WTC11 (cell line): ENCODE measurements at regions not wholly inside any gene's neighbourhood (a gene's known extent, or its start where the extent isn't known, plus 50 kb on each side); places are given as distances from the start of the nearest gene placed in this dataset.
A peak's percentile ranks its signal among the peaks of the same experiment; 100 is the strongest.

ENCODE experiments used
- ATAC-seq: fragments of 200-7000 bp; cut with Tn5 transposase; 2 replicates; pipeline ENCODE4 v1.10.0; 2021; ENCODE audit warnings: mild to moderate bottlenecking, moderate library complexity
- CTCF ChIA-PET: fragments of 300-600 bp; sonication (Branson Sonifier 250); formaldehyde crosslinking; loops from one replicate; lab custom pipeline; 2021; ENCODE audit warnings: antibody characterized with exemption; lab: Charles Lee
- POLR2A ChIA-PET: fragments of 350-600 bp; sonication (Branson Sonifier 250); formaldehyde crosslinking; loops from one replicate; lab custom pipeline; 2021; ENCODE audit warnings: antibody characterized with exemption; lab: Charles Lee
- DNase-seq: peaks from one replicate; pipeline ENCODE4 v3.0.0; 2021; ENCODE audit warnings: low spot score
- H3K27ac Mint-ChIP-seq: 2 replicates; pipeline ENCODE4 v1.8.0; 2021; ENCODE audit warnings: mixed read lengths
- H3K27me3 Mint-ChIP-seq: 2 replicates; pipeline ENCODE4 v1.8.0; 2021; ENCODE audit warnings: low read depth, mild to moderate bottlenecking, moderate library complexity, mixed read lengths
- H3K36me3 Mint-ChIP-seq: 2 replicates; pipeline ENCODE4 v1.8.0; 2021; ENCODE audit warnings: mixed read lengths
- H3K4me1 Mint-ChIP-seq: 2 replicates; pipeline ENCODE4 v1.8.0; 2022; ENCODE audit warnings: mixed read lengths
- H3K4me3 Mint-ChIP-seq: 2 replicates; pipeline ENCODE4 v1.8.0; 2021; ENCODE audit warnings: mild to moderate bottlenecking, moderate library complexity, mixed read lengths
- H3K9me3 Mint-ChIP-seq: 2 replicates; pipeline ENCODE4 v1.8.0; 2021; ENCODE audit warnings: mixed read lengths
- AR ChIP-seq: fragments of 250-450 bp; sonication (Bioruptor Pico); IDR thresholded peaks from 2 replicates; pipeline ENCODE4 v1.9.0; 2021; ENCODE audit warnings: mild to moderate bottlenecking
- ARID4B ChIP-seq: sonication (generic); formaldehyde crosslinking; IDR thresholded peaks from 2 replicates; pipeline ENCODE4 v1.8.0; 2023; ENCODE audit warnings: missing genetic modification reagents, mild to moderate bottlenecking, borderline replicate concordance
- CREM ChIP-seq: sonication (generic); formaldehyde crosslinking; IDR thresholded peaks from 2 replicates; pipeline ENCODE4 v1.8.1; 2022; ENCODE audit warnings: mild to moderate bottlenecking, missing genetic modification reagents, moderate library complexity
- EMX1 ChIP-seq: fragments of 250-450 bp; sonication (Bioruptor Pico); IDR thresholded peaks from 2 replicates; pipeline ENCODE4 v1.8.0; 2021; ENCODE audit warnings: mild to moderate bottlenecking
- FOXK1 ChIP-seq: sonication (generic); formaldehyde crosslinking; IDR thresholded peaks from 2 replicates; pipeline ENCODE4 v1.8.0; 2022; ENCODE audit warnings: mild to moderate bottlenecking, moderate library complexity, missing genetic modification reagents
- HMGA2 ChIP-seq: fragments of 250-450 bp; sonication (Bioruptor Pico); IDR thresholded peaks from 2 replicates; pipeline ENCODE4 v1.4.0; 2021; ENCODE audit warnings: mild to moderate bottlenecking, moderate library complexity
- HMGXB4 ChIP-seq: sonication (generic); formaldehyde crosslinking; IDR thresholded peaks from 2 replicates; pipeline ENCODE4 v1.8.1; 2023; ENCODE audit warnings: mild to moderate bottlenecking, moderate library complexity, missing genetic modification reagents
- IRF1 ChIP-seq: sonication (generic); formaldehyde crosslinking; IDR thresholded peaks from 2 replicates; pipeline ENCODE4 v1.8.0; 2023; ENCODE audit warnings: missing genetic modification reagents
- KAT7 ChIP-seq: sonication (generic); formaldehyde crosslinking; IDR thresholded peaks from 2 replicates; pipeline ENCODE4 v1.8.1; 2023; ENCODE audit warnings: missing genetic modification reagents, mild to moderate bottlenecking, borderline replicate concordance
- MAX ChIP-seq: sonication (generic); formaldehyde crosslinking; IDR thresholded peaks from 2 replicates; pipeline ENCODE4 v1.8.0; 2022; ENCODE audit warnings: mild to moderate bottlenecking, missing genetic modification reagents
- MXD4 ChIP-seq: fragments of 250-450 bp; sonication (Bioruptor Pico); IDR thresholded peaks from 2 replicates; pipeline ENCODE4 v1.8.0; 2021; ENCODE audit warnings: mild to moderate bottlenecking, moderate library complexity, borderline replicate concordance
- NFYB ChIP-seq: sonication (generic); formaldehyde crosslinking; conservative IDR thresholded peaks from 2 replicates; pipeline ENCODE4 v1.8.0; 2022; ENCODE audit warnings: low read depth, missing genetic modification reagents
- OVOL2 ChIP-seq: fragments of 250-450 bp; sonication (Bioruptor Pico); IDR thresholded peaks from 2 replicates; pipeline ENCODE4 v1.9.0; 2021; ENCODE audit warnings: mild to moderate bottlenecking, borderline replicate concordance
- RELA ChIP-seq: sonication (generic); formaldehyde crosslinking; IDR thresholded peaks from 2 replicates; pipeline ENCODE4 v1.8.1; 2022; ENCODE audit warnings: missing genetic modification reagents, mild to moderate bottlenecking, borderline replicate concordance
- SMAD3 ChIP-seq: sonication (generic); formaldehyde crosslinking; IDR thresholded peaks from 2 replicates; pipeline ENCODE4 v1.8.0; 2022; ENCODE audit warnings: missing genetic modification reagents, mild to moderate bottlenecking, borderline replicate concordance
- SMAD4 ChIP-seq: sonication (generic); formaldehyde crosslinking; IDR thresholded peaks from 2 replicates; pipeline ENCODE4 v1.8.0; 2022; ENCODE audit warnings: mild to moderate bottlenecking, missing genetic modification reagents
- SOX15 ChIP-seq: fragments of 250-450 bp; sonication (Bioruptor Pico); IDR thresholded peaks from 2 replicates; pipeline ENCODE4 v1.9.0; 2021; ENCODE audit warnings: mild to moderate bottlenecking
- TP53 ChIP-seq: sonication (generic); formaldehyde crosslinking; IDR thresholded peaks from 2 replicates; pipeline ENCODE4 v1.8.1; 2023; ENCODE audit warnings: mild to moderate bottlenecking, missing genetic modification reagents
- ZBTB43 ChIP-seq: sonication (generic); formaldehyde crosslinking; IDR thresholded peaks from 2 replicates; pipeline ENCODE4 v1.8.1; 2023; ENCODE audit warnings: mild to moderate bottlenecking, missing genetic modification reagents
- ZNF281 ChIP-seq: sonication (generic); formaldehyde crosslinking; IDR thresholded peaks from 2 replicates; pipeline ENCODE4 v1.8.0; 2023; ENCODE audit warnings: mild to moderate bottlenecking, missing genetic modification reagents
- ZNF423 ChIP-seq: fragments of 250-450 bp; sonication (Bioruptor Pico); IDR thresholded peaks from 2 replicates; pipeline ENCODE4 v2.1.2; 2022; ENCODE audit warnings: mild to moderate bottlenecking, moderate library complexity
- ZSCAN18 ChIP-seq: fragments of 250-450 bp; sonication (Bioruptor Pico); IDR thresholded peaks from 2 replicates; pipeline ENCODE4 v2.1.2; 2022; ENCODE audit warnings: mild to moderate bottlenecking, moderate library complexity

GRCh38 chr22:49255741-49256318 is 571.8 kb downstream of the BRD1 start (continued):
- TF ChIP-seq IRF1 (no peak), FOXK1 (CRISPR knock-in tag) (no peak), ZBTB43 (CRISPR knock-in tag) (no peak), MXD4 (CRISPR knock-in tag) (no peak), SOX15 (CRISPR knock-in tag) (no peak), SMAD3 (no peak), TP53 (CRISPR knock-in tag) (no peak), ZSCAN18 (CRISPR knock-in tag) (no peak), ARID4B (CRISPR knock-in tag) (no peak), OVOL2 (CRISPR knock-in tag) (no peak), NFYB (CRISPR knock-in tag) (no peak)

- H3K4me1 Mint-ChIP-seq, result no peaks in the 10 kb centered on the region
- TF ChIP-seq ZNF423 (CRISPR knock-in tag) (no peak), MAX (CRISPR knock-in tag) (no peak), EMX1 (no peak), CREM (CRISPR knock-in tag) (no peak), HMGA2 (no peak), KAT7 (CRISPR knock-in tag) (no peak), AR (CRISPR knock-in tag) (no peak), RELA (CRISPR knock-in tag) (no peak), ZNF281 (CRISPR knock-in tag) (no peak), SMAD4 (CRISPR knock-in tag) (no peak), HMGXB4 (CRISPR knock-in tag) (no peak)
Measured at GRCh38 chr22:49255154-49255553, 572.5 kb downstream of the BRD1 start.

More at GRCh38 chr22:49255154-49255553, 572.5 kb downstream of the BRD1 start:
- DNase-seq (no peak), ATAC-seq (no peak)
- Mint-ChIP-seq H3K27me3 (no peaks in the 10 kb centered on the region; the same call in 1 of the 2 replicates), H3K9me3 (peaks cover 18% of the 10 kb centered on the region), H3K36me3 (peaks cover 8% of the 10 kb centered on the region), H3K27ac (0 out of 2 replicates have a peak overlapping the region, but pooled peaks have one; percentile 41), H3K4me3 (no peak overlapping the region)
- CTCF ChIA-PET, result no interaction called here
- POLR2A ChIA-PET, result no interaction called here
